Superior temporal gyrus (tissue), 1 donor: ENCODE measurements at regions not wholly inside any gene's neighbourhood (a gene's known extent, or its start where the extent isn't known, plus 50 kb on each side); places are given as distances from the start of the nearest gene placed in this dataset.
A peak's percentile ranks its signal among the peaks of the same experiment; 100 is the strongest.
"Not testable (repeated sequence)": the region's sequence is repeated elsewhere in the genome, so short reads cannot be mapped to it uniquely, and the experiment has no call there.

Experiments
- DNase-seq: peaks from one replicate; pipeline ENCODE4 v3.0.0-alpha.2; 2016; ENCODE audit errors: extremely low spot score

- DNase-seq = no peak
These were observed 380.8 kb upstream of the CD180 start for GRCh38 chr5:67577424-67577823.

- no peak for DNase-seq
These were observed 379.5 kb upstream of the CD180 start for GRCh38 chr5:67576112-67576511.

GRCh38 chr5:67575087-67575486 is 378.5 kb upstream of the CD180 start:
- no peak for DNase-seq

- DNase-seq = no peak
These were observed 364.7 kb upstream of the CD180 start for GRCh38 chr5:67561151-67561932.

- DNase-seq = no peak
These were observed 356.2 kb upstream of the CD180 start for GRCh38 chr5:67552773-67553172.

- DNase-seq = no peak
These were observed 353.3 kb upstream of the CD180 start for GRCh38 chr5:67549947-67550346.

- no peak for DNase-seq
These were observed 352.7 kb upstream of the CD180 start for GRCh38 chr5:67549296-67549618.

GRCh38 chr5:67548520-67549295 is 352.1 kb upstream of the CD180 start:
- no peak for DNase-seq

- DNase-seq = no peak
These were observed 351.1 kb upstream of the CD180 start for GRCh38 chr5:67547682-67548081.

GRCh38 chr5:67544942-67545341 is 348.3 kb upstream of the CD180 start:
- not testable (repeated sequence) for DNase-seq

GRCh38 chr5:67543720-67544270 is 347.2 kb upstream of the CD180 start:
- no peak for DNase-seq

GRCh38 chr5:67542479-67542878 is 345.9 kb upstream of the CD180 start:
- DNase-seq = no peak

- no peak for DNase-seq
These were observed 345.3 kb upstream of the CD180 start for GRCh38 chr5:67541875-67542274.

GRCh38 chr5:67538855-67539506 is 342.4 kb upstream of the CD180 start:
- no peak for DNase-seq

GRCh38 chr5:67537439-67538148 is 341.0 kb upstream of the CD180 start:
- peak; percentile 45 for DNase-seq

GRCh38 chr5:67536866-67537265 is 340.3 kb upstream of the CD180 start:
- DNase-seq = peak; percentile 23

GRCh38 chr5:67530609-67531255 is 334.1 kb upstream of the CD180 start:
- DNase-seq = no peak

- no peak for DNase-seq
These were observed 332.4 kb upstream of the CD180 start for GRCh38 chr5:67528953-67529352.

- DNase-seq = no peak
These were observed 330.2 kb upstream of the CD180 start for GRCh38 chr5:67526793-67527192.

GRCh38 chr5:67520161-67520908 is 323.7 kb upstream of the CD180 start:
- DNase-seq = no peak

GRCh38 chr5:67518227-67518626 is 321.6 kb upstream of the CD180 start:
- no peak for DNase-seq
